Right lobe of liver (tissue), 4 donors: ENCODE measurements at regions not wholly inside any gene's neighbourhood (a gene's known extent, or its start where the extent isn't known, plus 50 kb on each side); places are given as distances from the start of the nearest gene placed in this dataset.

ENCODE experiments used
- POLR2A ChIP-seq: fragments of 450-650 bp; IDR thresholded peaks from one replicate; pipeline ENCODE4 v1.6.1; 2017; ENCODE audit warnings: antibody characterized with exemption, mild to moderate bottlenecking
- TF ChIP-seq, protein P1 (sequence below), 4 donors: fragments of 200-600 bp in 3 of 4; fragments of 450-650 bp in 1 of 4; IDR thresholded peaks; one replicate each; pipeline versions ENCODE4 v1.5.1 to v1.8.0; 2016 to 2022; ENCODE audit warnings: antibody characterized with exemption in 4 of 4, mild to moderate bottlenecking in 2 of 4
- donor health status: DM: no; HTN: no; CAD: no.
- donor health status: DM: no; HTN: no; CAD: no.
- donor health status: DM: no; HTN: yes; CAD: no.

DNA sequence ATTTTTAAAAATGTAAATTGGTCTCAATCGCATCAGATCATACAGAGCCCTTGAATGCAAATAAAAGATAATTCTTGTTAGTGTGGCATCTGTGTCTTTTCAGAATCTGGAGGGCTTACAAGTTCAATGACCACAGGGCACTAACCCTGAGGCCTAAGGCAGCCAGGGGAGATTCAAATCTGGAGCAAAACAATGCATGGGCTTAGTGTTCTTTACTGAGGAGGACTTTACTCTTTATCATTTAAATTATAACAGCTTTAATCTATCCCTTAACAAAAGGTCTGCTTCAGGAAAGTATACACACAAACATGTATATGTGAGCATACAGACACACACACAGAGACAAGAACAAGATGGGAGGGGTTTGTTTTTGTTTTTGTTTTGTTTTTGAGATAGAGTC is 51.0 kb upstream of the NSUN7 start:
- TF ChIP-seq, protein P1, sequence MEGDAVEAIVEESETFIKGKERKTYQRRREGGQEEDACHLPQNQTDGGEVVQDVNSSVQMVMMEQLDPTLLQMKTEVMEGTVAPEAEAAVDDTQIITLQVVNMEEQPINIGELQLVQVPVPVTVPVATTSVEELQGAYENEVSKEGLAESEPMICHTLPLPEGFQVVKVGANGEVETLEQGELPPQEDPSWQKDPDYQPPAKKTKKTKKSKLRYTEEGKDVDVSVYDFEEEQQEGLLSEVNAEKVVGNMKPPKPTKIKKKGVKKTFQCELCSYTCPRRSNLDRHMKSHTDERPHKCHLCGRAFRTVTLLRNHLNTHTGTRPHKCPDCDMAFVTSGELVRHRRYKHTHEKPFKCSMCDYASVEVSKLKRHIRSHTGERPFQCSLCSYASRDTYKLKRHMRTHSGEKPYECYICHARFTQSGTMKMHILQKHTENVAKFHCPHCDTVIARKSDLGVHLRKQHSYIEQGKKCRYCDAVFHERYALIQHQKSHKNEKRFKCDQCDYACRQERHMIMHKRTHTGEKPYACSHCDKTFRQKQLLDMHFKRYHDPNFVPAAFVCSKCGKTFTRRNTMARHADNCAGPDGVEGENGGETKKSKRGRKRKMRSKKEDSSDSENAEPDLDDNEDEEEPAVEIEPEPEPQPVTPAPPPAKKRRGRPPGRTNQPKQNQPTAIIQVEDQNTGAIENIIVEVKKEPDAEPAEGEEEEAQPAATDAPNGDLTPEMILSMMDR (IDR thresholded peaks at IDR 0.05), result no peak
- no peak for TF ChIP-seq POLR2A
